Suprapubic skin (tissue), 4 donors: ENCODE measurements at regions not wholly inside any gene's neighbourhood (a gene's known extent, or its start where the extent isn't known, plus 50 kb on each side); places are given as distances from the start of the nearest gene placed in this dataset.

Source experiments
- DNase-seq, 2 donors: peaks; one replicate each; pipeline ENCODE4 v3.0.0-alpha.2; 2019; ENCODE audit warnings: low spot score in 2 of 2
- H3K27ac ChIP-seq: fragments of 200-600 bp; sonication (generic); one replicate; pipeline ENCODE4 v1.5.1; 2019
- H3K27me3 ChIP-seq: fragments of 200-600 bp; sonication (generic); one replicate; pipeline ENCODE4 v1.5.1; 2019
- H3K36me3 ChIP-seq: fragments of 200-600 bp; sonication (generic); one replicate; pipeline ENCODE4 v1.5.1; 2019
- H3K4me1 ChIP-seq: fragments of 200-600 bp; sonication (generic); one replicate; pipeline ENCODE4 v1.5.1; 2019
- H3K4me3 ChIP-seq: fragments of 200-600 bp; sonication (generic); one replicate; pipeline ENCODE4 v1.5.1; 2019; ENCODE audit warnings: mild to moderate bottlenecking
- H3K9me3 ChIP-seq: fragments of 200-600 bp; sonication (generic); one replicate; pipeline ENCODE4 v1.5.1; 2019
- EP300 ChIP-seq: sonication (generic); formaldehyde crosslinking; IDR thresholded peaks from one replicate; pipeline ENCODE4 v1.6.1; 2017; ENCODE audit warnings: antibody characterized with exemption
- POLR2A ChIP-seq, 2 donors: fragments of 450-650 bp; IDR thresholded peaks; one replicate each; pipeline ENCODE4 v1.6.1; 2017; ENCODE audit warnings: antibody characterized with exemption in 2 of 2, mild to moderate bottlenecking in 2 of 2, moderate library complexity in 2 of 2
- POLR2AphosphoS5 ChIP-seq, 3 donors: sonication (generic); formaldehyde crosslinking; IDR thresholded peaks; one replicate each; pipeline ENCODE4 v1.6.1; 2017; ENCODE audit warnings: antibody characterized with exemption in 3 of 3
- WGBS: methylation state at CpG from one replicate; pipeline ENCODE4 v1.1.5; 2018; 5-methylcytosine and 5-hydroxymethylcytosine counted together
- TF ChIP-seq, protein P1 (sequence below), 2 donors: fragments of 200-600 bp in 1 of 2; fragments of 450-650 bp in 1 of 2; sonication (generic) in 1 of 2; IDR thresholded peaks; one replicate each; pipeline ENCODE4 v1.5.1; 2016 to 2019; ENCODE audit warnings: antibody characterized with exemption in 2 of 2, mild to moderate bottlenecking in 1 of 2, moderate library complexity in 1 of 2

DNA sequence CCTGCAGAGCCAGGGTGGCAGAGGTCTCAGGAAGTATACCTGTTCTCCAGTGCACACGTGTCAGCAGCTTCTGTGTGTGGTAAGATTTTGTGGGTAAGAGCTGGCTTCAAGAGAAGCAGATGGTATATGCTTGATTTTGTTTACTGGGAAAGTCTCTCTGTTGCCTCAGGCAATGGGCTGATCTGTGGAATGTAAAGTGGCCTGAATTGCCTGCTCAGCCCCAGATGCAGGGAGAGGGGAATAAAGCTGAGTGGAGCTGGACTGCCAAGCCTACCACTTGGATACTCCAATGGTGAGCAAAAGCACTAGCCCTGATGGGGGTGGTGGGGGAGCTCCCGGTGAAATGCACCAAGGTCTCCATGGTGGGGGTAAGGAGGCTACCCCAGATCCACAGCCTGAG, 156.1 kb downstream of the WDR11 start:
- Histone ChIP-seq H3K27ac (no peak overlapping the region), H3K9me3 (peaks cover 20% of the 10 kb centered on the region), H3K27me3 (no peaks in the 10 kb centered on the region), H3K4me1 (no peaks in the 10 kb centered on the region), H3K4me3 (no peak overlapping the region), H3K36me3 (no peaks in the 10 kb centered on the region)
- WGBS: 55% methylated on average over 2 of the region's 2 CpGs
- TF ChIP-seq POLR2AphosphoS5 (IDR thresholded peaks at IDR 0.05): no peak
- TF ChIP-seq, protein P1, sequence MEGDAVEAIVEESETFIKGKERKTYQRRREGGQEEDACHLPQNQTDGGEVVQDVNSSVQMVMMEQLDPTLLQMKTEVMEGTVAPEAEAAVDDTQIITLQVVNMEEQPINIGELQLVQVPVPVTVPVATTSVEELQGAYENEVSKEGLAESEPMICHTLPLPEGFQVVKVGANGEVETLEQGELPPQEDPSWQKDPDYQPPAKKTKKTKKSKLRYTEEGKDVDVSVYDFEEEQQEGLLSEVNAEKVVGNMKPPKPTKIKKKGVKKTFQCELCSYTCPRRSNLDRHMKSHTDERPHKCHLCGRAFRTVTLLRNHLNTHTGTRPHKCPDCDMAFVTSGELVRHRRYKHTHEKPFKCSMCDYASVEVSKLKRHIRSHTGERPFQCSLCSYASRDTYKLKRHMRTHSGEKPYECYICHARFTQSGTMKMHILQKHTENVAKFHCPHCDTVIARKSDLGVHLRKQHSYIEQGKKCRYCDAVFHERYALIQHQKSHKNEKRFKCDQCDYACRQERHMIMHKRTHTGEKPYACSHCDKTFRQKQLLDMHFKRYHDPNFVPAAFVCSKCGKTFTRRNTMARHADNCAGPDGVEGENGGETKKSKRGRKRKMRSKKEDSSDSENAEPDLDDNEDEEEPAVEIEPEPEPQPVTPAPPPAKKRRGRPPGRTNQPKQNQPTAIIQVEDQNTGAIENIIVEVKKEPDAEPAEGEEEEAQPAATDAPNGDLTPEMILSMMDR (IDR thresholded peaks at IDR 0.05): no peak
- no peak for TF ChIP-seq POLR2A (IDR thresholded peaks at IDR 0.05)
- no peak for TF ChIP-seq EP300
- no peak for DNase-seq

DNA sequence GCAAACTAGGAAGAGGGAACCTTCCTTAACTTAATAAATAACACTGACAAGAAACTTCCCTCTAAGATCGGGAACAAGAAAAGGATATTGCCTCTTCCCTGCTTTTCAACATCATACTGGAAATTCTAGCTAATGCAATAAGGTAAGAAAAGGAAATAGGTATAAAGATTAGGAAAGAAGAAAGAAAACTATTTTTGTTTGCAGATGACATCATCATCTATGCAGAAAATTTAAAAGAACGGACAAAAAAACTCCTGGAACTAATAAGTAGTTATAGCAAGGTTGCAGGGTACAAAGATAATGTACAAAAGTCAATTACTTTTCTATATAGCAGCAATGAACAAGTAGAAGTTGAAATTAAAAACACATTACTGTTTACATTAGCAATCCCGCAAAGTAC, 164.8 kb downstream of the WDR11 start:
- H3K4me1 ChIP-seq: no peaks in the 10 kb centered on the region
- TF ChIP-seq, protein P1 (IDR thresholded peaks at IDR 0.05): no peak
- TF ChIP-seq EP300 (no peak), POLR2AphosphoS5 (IDR thresholded peaks at IDR 0.05) (no peak), POLR2A (IDR thresholded peaks at IDR 0.05) (no peak)
- peaks cover 4% of the 10 kb centered on the region for H3K9me3 ChIP-seq
- H3K27ac ChIP-seq: no peak overlapping the region
- WGBS: 90% methylated on average over 3 of the region's 3 CpGs
- H3K36me3 ChIP-seq: no peaks in the 10 kb centered on the region
- no peaks in the 10 kb centered on the region for H3K27me3 ChIP-seq
- no peak for DNase-seq
- H3K4me3 ChIP-seq: no peak overlapping the region

DNA sequence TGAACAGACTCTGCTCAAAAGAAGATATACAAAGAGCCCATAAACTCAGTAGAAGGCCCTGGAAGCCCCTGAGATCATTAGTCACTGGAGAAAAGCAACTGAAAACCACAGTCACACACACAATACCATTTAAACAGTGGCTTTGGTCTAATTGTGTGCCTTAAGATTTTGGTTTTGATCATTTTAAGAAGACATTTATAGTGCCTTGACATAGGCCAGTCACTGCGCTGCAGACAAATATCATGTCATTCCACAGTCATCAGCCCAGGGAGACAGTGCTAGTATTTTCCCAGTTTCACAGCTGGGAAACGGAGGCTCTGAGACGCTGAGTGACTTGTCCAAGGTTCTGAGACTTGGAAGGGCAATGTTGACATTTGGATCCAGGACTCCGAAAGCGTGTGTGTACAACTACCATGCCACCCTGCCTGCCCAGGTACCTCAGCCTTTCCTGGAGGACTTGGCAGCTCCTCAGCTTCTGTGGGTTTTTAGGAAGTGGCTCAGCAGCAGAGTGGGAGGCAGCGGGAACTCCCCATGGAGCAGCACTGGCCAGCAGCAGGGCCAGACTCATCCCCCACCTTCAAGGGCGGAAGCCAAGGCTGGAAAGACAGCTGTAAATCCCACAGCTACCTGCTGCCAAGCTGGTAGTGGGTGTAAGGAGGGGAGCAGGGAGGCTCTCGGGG, 173.9 kb downstream of the WDR11 start:
- 86% methylated on average over 8 of the region's 8 CpGs for WGBS
- no peak overlapping the region for H3K4me3 ChIP-seq
- no peak for DNase-seq

DNA sequence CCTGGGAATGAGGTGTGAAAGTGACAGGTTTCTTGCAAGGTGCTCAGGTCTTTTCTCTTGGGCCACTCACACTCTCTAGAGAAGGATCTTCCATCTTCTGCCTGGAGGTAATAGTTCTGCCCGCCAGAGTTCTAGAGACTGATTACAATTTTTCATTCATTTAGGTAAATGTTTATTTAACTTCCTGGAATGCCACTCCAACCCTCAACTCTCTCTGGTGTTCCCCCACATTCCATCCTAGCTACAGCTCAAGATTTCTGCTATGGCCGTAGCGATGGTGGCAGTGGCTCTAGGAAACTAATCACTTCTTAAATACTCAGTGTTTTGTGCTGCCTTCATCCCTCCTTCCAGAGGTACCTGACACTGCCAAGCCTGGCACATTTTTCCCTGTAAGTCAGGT, 174.6 kb downstream of the WDR11 start:
- Histone ChIP-seq H3K9me3 (no peaks in the 10 kb centered on the region), H3K4me3 (no peak overlapping the region), H3K36me3 (no peaks in the 10 kb centered on the region), H3K4me1 (no peaks in the 10 kb centered on the region), H3K27me3 (no peaks in the 10 kb centered on the region), H3K27ac (no peak overlapping the region)
- 89% methylated on average over 3 of the region's 3 CpGs for WGBS
- DNase-seq: no peak
- no peak for TF ChIP-seq EP300

More for the DNA sequence above, 173.9 kb downstream of the WDR11 start:
- H3K27ac ChIP-seq: no peak overlapping the region
- H3K9me3 ChIP-seq: no peaks in the 10 kb centered on the region
- H3K4me1 ChIP-seq: no peaks in the 10 kb centered on the region
- TF ChIP-seq, protein P1 (IDR thresholded peaks at IDR 0.05): no peak
- TF ChIP-seq POLR2AphosphoS5 (IDR thresholded peaks at IDR 0.05) (no peak), POLR2A (IDR thresholded peaks at IDR 0.05) (no peak), EP300 (no peak)
- H3K36me3 ChIP-seq: no peaks in the 10 kb centered on the region
- no peaks in the 10 kb centered on the region for H3K27me3 ChIP-seq

DNA sequence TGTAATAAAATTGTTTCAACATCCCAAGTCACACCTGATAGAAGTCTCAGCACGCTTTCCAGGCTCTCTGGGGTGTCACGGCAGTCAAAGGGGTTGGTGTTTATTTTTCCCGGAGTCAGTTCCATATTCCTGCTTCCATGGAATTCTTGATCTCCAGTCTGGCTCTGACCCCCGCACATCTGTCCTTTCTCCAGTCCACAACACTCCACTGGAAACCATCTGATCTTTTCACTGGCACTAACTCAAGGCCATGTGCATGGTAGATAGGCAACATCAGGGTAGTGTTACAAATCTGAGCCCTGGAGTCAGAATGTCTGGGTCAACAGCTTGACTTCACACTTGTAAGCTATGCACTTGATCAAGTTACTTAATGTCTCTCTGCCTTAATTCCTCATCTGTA, 176.2 kb downstream of the WDR11 start:
- no peak for DNase-seq
- no peaks in the 10 kb centered on the region for H3K4me1 ChIP-seq
- no peak for TF ChIP-seq EP300
- no peak for TF ChIP-seq POLR2A (IDR thresholded peaks at IDR 0.05)
- TF ChIP-seq, protein P1 (IDR thresholded peaks at IDR 0.05): no peak
- TF ChIP-seq POLR2AphosphoS5 (IDR thresholded peaks at IDR 0.05): no peak
- H3K4me3 ChIP-seq: no peak overlapping the region
- no peaks in the 10 kb centered on the region for H3K36me3 ChIP-seq
- no peaks in the 10 kb centered on the region for H3K9me3 ChIP-seq
- no peaks in the 10 kb centered on the region for H3K27me3 ChIP-seq
- WGBS: 75% methylated on average over 4 of the region's 4 CpGs
- H3K27ac ChIP-seq: no peak overlapping the region

DNA sequence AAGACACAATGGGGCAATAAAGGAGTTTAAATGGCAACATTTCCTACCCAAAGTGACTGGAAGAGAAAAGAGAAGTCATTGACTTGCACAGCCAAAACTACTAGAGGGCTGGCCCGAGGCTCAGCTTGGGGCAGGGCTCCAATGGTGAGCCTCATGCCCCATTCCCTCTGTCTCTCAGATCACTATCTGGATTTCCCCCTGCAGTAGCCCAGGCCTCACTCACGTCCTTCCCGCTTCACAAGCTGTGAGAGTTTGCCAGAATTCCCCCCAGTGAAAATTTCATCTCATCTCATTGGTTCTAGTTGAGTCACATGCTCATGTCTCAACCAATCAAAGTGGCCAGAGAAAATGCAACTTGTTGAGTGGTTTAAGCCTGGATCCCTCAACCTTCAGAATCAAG, 181.3 kb downstream of the WDR11 start:
- WGBS: 73% methylated on average over 3 of the region's 3 CpGs
- Histone ChIP-seq H3K36me3 (no peaks in the 10 kb centered on the region), H3K9me3 (no peaks in the 10 kb centered on the region), H3K27me3 (no peaks in the 10 kb centered on the region), H3K4me3 (no peak overlapping the region), H3K27ac (no peak overlapping the region), H3K4me1 (peaks cover 9% of the 10 kb centered on the region)
- DNase-seq: no peak
- no peak for TF ChIP-seq EP300
